Endothelial cell of umbilical vein (primary cell): ENCODE measurements at regions not wholly inside any gene's neighbourhood (a gene's known extent, or its start where the extent isn't known, plus 50 kb on each side); places are given as distances from the start of the nearest gene placed in this dataset.

Source experiments
- BruUV-seq: library from RNA; stranded (reverse); fragments of 400-500 nt; replicated peaks from 2 replicates; lab custom pipeline; 2021; lab: Mats Ljungman, UMichigan
- CTCF ChIA-PET: fragments of 300-600, 350-600 bp; sonication (Branson Sonifier 250); formaldehyde crosslinking; loops from one replicate; lab custom pipeline; 2021; ENCODE audit warnings: antibody characterized with exemption, inconsistent platforms; lab: Charles Lee
- POLR2A ChIA-PET: fragments of 300-600, 350-600 bp; sonication (Branson Sonifier 250); formaldehyde crosslinking; loops from one replicate; lab custom pipeline; 2021; ENCODE audit warnings: antibody characterized with exemption, inconsistent platforms; lab: Charles Lee
- DNase-seq: peaks from one replicate; pipeline ENCODE4 v3.0.0-alpha.2; 2011; ENCODE audit warnings: low read depth, low spot score
- FAIRE-seq: peaks from 2 replicates; lab custom pipeline; 2011; peaks lifted over from hg19 to GRCh38; lab: Jason Lieb, UNC
- H2AFZ ChIP-seq: 2 replicates; pipeline ENCODE4 v1.6.0; 2012; ENCODE audit warnings: low read depth, low read length, control low read depth, inconsistent platforms
- H3K27ac ChIP-seq: 2 replicates; pipeline ENCODE4 v1.5.1; 2011; ENCODE audit warnings: low read depth, mild to moderate bottlenecking, control low read depth, low read length, moderate library complexity; ENCODE audit not compliant: insufficient read depth
- H3K27me3 ChIP-seq, 2 experiments: 2 replicates each; pipeline versions ENCODE4 v1.6.0 to v1.6.1; 2011; ENCODE audit warnings: low read length in 2 of 2, mixed read lengths in 1 of 2; ENCODE audit not compliant: control insufficient read depth in 2 of 2, insufficient read depth in 2 of 2
- H3K36me3 ChIP-seq, 2 experiments: 2 replicates in 1 of 2; 3 replicates in 1 of 2; pipeline ENCODE4 v1.5.1; 2011; ENCODE audit warnings: low read length in 2 of 2, mild to moderate bottlenecking in 1 of 2, moderate library complexity in 1 of 2; ENCODE audit not compliant: control insufficient read depth in 2 of 2, insufficient read depth in 2 of 2; ENCODE audit errors: extremely low read depth in 1 of 2
- H3K4me1 ChIP-seq: 3 replicates; pipeline ENCODE4 v1.5.1; 2011; ENCODE audit warnings: mild to moderate bottlenecking, low read length; ENCODE audit not compliant: control insufficient read depth, insufficient read depth; ENCODE audit errors: extremely low read depth
- H3K4me2 ChIP-seq: 2 replicates; pipeline ENCODE4 v1.6.1; 2011; ENCODE audit warnings: low read length, control low read depth, mixed read lengths; ENCODE audit not compliant: insufficient read depth
- H3K4me3 ChIP-seq, 3 experiments: fragments of 200-600 bp in 1 of 3; sonication (generic), shearing (Covaris generic) in 1 of 3; replicated peaks in 1 of 3; 2 replicates each; pipeline ENCODE4 v1.5.1; 2011 to 2016; ENCODE audit warnings: control low read depth in 3 of 3, low read length in 3 of 3, mild to moderate bottlenecking in 2 of 3, inconsistent platforms in 1 of 3, low read depth in 1 of 3, moderate library complexity in 1 of 3; ENCODE audit not compliant: insufficient read depth in 1 of 3
- H3K79me2 ChIP-seq: 2 replicates; pipeline ENCODE4 v1.6.0; 2012; ENCODE audit warnings: low read length, inconsistent platforms; ENCODE audit not compliant: control insufficient read depth, insufficient read depth
- H3K9ac ChIP-seq: replicated peaks from 2 replicates; pipeline ENCODE3; 2011; ENCODE audit warnings: low read length, control low read depth; ENCODE audit not compliant: insufficient read depth; ENCODE audit errors: extremely low read depth
- H3K9me1 ChIP-seq: replicated peaks from 3 replicates; pipeline ENCODE4 v1.6.0; 2011; ENCODE audit warnings: mild to moderate bottlenecking, low read length; ENCODE audit not compliant: control insufficient read depth, insufficient read depth; ENCODE audit errors: extremely low read depth
- H3K9me3 ChIP-seq: replicated peaks from 2 replicates; pipeline ENCODE4 v1.5.1; 2012; ENCODE audit warnings: low read length, inconsistent platforms; ENCODE audit not compliant: control insufficient read depth, insufficient read depth
- H4K20me1 ChIP-seq: replicated peaks from 2 replicates; pipeline ENCODE3; 2011; ENCODE audit warnings: mild to moderate bottlenecking, low read length; ENCODE audit not compliant: control insufficient read depth, insufficient read depth; ENCODE audit errors: extremely low read depth
- CTCF ChIP-seq, 2 donors: IDR thresholded peaks; 1 replicate in 1 of 2; 2 replicates in 1 of 2; pipeline ENCODE4 v1.5.1; 2011; ENCODE audit warnings: low read length in 2 of 2, mild to moderate bottlenecking in 2 of 2, moderate library complexity in 2 of 2, control low read depth in 1 of 2, inconsistent platforms in 1 of 2, low read depth in 1 of 2; ENCODE audit not compliant: insufficient read depth in 1 of 2; ENCODE audit errors: extremely low read depth in 1 of 2
- EZH2 ChIP-seq: IDR thresholded peaks from 2 replicates; pipeline ENCODE4 v1.6.1; 2012; ENCODE audit warnings: borderline replicate concordance, low read depth, mild to moderate bottlenecking, moderate library complexity, low read length, inconsistent platforms; ENCODE audit not compliant: severe bottlenecking
- FOS ChIP-seq: IDR thresholded peaks from 2 replicates; pipeline ENCODE4 v1.6.1; 2011; ENCODE audit warnings: mild to moderate bottlenecking, low read length, moderate library complexity, borderline replicate concordance; ENCODE audit not compliant: insufficient read depth
- GATA2 ChIP-seq: IDR thresholded peaks from 2 replicates; pipeline ENCODE4 v1.7.0; 2011; ENCODE audit warnings: low read depth, mild to moderate bottlenecking, moderate library complexity, mixed read lengths, low read length; ENCODE audit not compliant: insufficient read length, insufficient read depth
- JUN ChIP-seq: IDR thresholded peaks from 2 replicates; pipeline ENCODE4 v1.6.1; 2011; ENCODE audit warnings: borderline replicate concordance, low read depth; ENCODE audit not compliant: insufficient read length, insufficient read depth
- MYC ChIP-seq: IDR thresholded peaks from one replicate; pipeline ENCODE4 v1.6.1; 2011; ENCODE audit warnings: mild to moderate bottlenecking, low read depth, low read length
- POLR2A ChIP-seq: IDR thresholded peaks from 2 replicates; pipeline ENCODE4 v1.6.1; 2012; ENCODE audit warnings: low read depth, mild to moderate bottlenecking, control low read depth, low read length
- POLR2AphosphoS5 ChIP-seq: IDR thresholded peaks from 2 replicates; pipeline ENCODE4 v1.6.1; 2012; ENCODE audit warnings: low read depth, mild to moderate bottlenecking, control low read depth, low read length, moderate library complexity; ENCODE audit not compliant: insufficient read depth
- dilution Hi-C: fragments of 300-500 bp; cut with MboI; formaldehyde crosslinking; loops from one replicate; pipeline ENCODE4 v1.15.0; 2019; ENCODE audit warnings: low sequenced_read_pairs; ENCODE audit not compliant: extremely low pct_ligation_motif_present
- intact Hi-C: fragments of 100-400 bp; cut with micrococcal nuclease; formaldehyde crosslinking; loops from one replicate; pipeline ENCODE4 v1.10.0; 2022
- TF ChIP-seq, protein P1 (sequence below): IDR thresholded peaks from 2 replicates; pipeline ENCODE4 v1.6.1; 2011; ENCODE audit not compliant: insufficient read depth, insufficient read length

DNA sequence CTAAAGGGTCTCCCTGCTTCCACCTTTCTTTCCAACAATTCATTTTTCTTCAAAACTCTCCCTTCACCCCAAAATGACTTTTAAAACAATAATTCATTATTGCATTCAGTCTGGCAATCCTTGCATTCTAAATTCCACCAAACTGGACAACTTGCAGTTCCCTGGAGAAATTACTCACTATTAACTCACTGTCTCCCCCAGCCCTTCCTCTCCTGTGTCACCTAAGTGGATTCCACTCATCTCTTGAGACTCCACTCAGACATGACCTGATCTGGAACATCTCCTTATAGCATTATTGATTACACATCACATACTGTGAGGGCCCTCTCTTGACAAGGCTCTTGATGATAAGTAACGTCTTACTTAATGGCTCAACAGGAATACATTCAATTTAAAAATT lies 257.1 kb downstream of the BRINP2 start:
- Histone ChIP-seq H3K9me3 (no peaks in the 10 kb centered on the region), H3K36me3 (no peaks in the 10 kb centered on the region), H3K4me1 (no peaks in the 10 kb centered on the region), H3K27me3 (no peaks in the 10 kb centered on the region), H3K4me2 (no peak overlapping the region), H3K9ac (no peak overlapping the region), H3K27ac (no peak overlapping the region), H2AFZ (no peak overlapping the region), H3K9me1 (no peaks in the 10 kb centered on the region), H3K4me3 (no peak overlapping the region), H3K79me2 (no peaks in the 10 kb centered on the region), H4K20me1 (no peaks in the 10 kb centered on the region)
- dilution Hi-C loops: no loop called here
- no TSS peak for BruUV-seq
- intact Hi-C loops: loop anchor here (2.0 kb wide), 1 partner anchor 519 kb away; no protein-coding TSS in a partner anchor
- TF ChIP-seq POLR2AphosphoS5 (no peak), EZH2 (no peak), POLR2A (no peak)
- ChIA-PET POLR2A (no interaction called here), CTCF (no interaction called here)
- FAIRE-seq (no peak), DNase-seq (no peak)

GRCh38 chr1:177426497-177426896 lies 255.7 kb downstream of the BRINP2 start:
- Histone ChIP-seq H3K4me3 (no peak overlapping the region), H3K4me1 (no peaks in the 10 kb centered on the region), H3K9me1 (no peaks in the 10 kb centered on the region), H3K9ac (no peak overlapping the region), H4K20me1 (no peaks in the 10 kb centered on the region), H3K79me2 (no peaks in the 10 kb centered on the region), H3K4me2 (no peak overlapping the region), H3K36me3 (no peaks in the 10 kb centered on the region), H2AFZ (no peak overlapping the region), H3K27ac (no peak overlapping the region), H3K27me3 (no peaks in the 10 kb centered on the region), H3K9me3 (no peaks in the 10 kb centered on the region)
- TF ChIP-seq GATA2 (no peak), CTCF (IDR thresholded peaks at IDR 0.05; ENCODE audit: extremely low read depth in 1 of 2, insufficient read depth in 1 of 2, low read depth in 1 of 2, low read length in 2 of 2) (no peak), MYC (no peak), POLR2A (no peak), FOS (no peak), POLR2AphosphoS5 (no peak), JUN (no peak), EZH2 (no peak)
- TF ChIP-seq, protein P1, sequence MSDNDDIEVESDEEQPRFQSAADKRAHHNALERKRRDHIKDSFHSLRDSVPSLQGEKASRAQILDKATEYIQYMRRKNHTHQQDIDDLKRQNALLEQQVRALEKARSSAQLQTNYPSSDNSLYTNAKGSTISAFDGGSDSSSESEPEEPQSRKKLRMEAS: no peak
- no TSS peak for BruUV-seq
- ChIA-PET POLR2A (no interaction called here), CTCF (no interaction called here)
- intact Hi-C loops: no loop called here
- dilution Hi-C loops: no loop called here
- FAIRE-seq (no peak), DNase-seq (no peak)
